Mesendoderm (in vitro differentiated cells): ENCODE measurements at regions not wholly inside any gene's neighbourhood (a gene's known extent, or its start where the extent isn't known, plus 50 kb on each side); places are given as distances from the start of the nearest gene placed in this dataset.

Experiments
- DNase-seq: peaks from one replicate; pipeline ENCODE4 v3.0.0; 2013
- H2AK5ac ChIP-seq: 2 replicates; pipeline ENCODE4 v1.6.1; 2013; ENCODE audit warnings: low read length, inconsistent platforms
- H2BK120ac ChIP-seq: 2 replicates; pipeline ENCODE4 v1.6.1; 2013; ENCODE audit warnings: low read depth, mild to moderate bottlenecking, low read length, moderate library complexity, mixed read lengths
- H2BK15ac ChIP-seq: replicated peaks from 2 replicates; pipeline ENCODE4 v1.6.1; 2013; ENCODE audit warnings: low read depth, mild to moderate bottlenecking, moderate library complexity
- H2BK5ac ChIP-seq: 2 replicates; pipeline ENCODE4 v1.6.1; 2013; ENCODE audit warnings: low read length, inconsistent platforms
- H3K18ac ChIP-seq: 2 replicates; pipeline ENCODE4 v1.6.1; 2013; ENCODE audit warnings: mild to moderate bottlenecking, low read length, mixed read lengths
- H3K23ac ChIP-seq: one replicate; pipeline ENCODE4 v1.6.1; 2013; ENCODE audit warnings: low read length
- H3K27ac ChIP-seq: 2 replicates; pipeline ENCODE4 v1.5.1; 2013; ENCODE audit warnings: low read depth, mild to moderate bottlenecking, inconsistent platforms, low read length, moderate library complexity
- H3K27me3 ChIP-seq: 2 replicates; pipeline ENCODE4 v1.6.1; 2013; ENCODE audit warnings: low read length, control low read depth, mild to moderate bottlenecking, inconsistent platforms; ENCODE audit not compliant: insufficient read depth, poor library complexity
- H3K36me3 ChIP-seq: 2 replicates; pipeline ENCODE4 v1.6.1; 2013; ENCODE audit warnings: low read length, inconsistent platforms; ENCODE audit not compliant: control insufficient read depth, insufficient read depth
- H3K4ac ChIP-seq: one replicate; pipeline ENCODE4 v1.6.1; 2013; ENCODE audit warnings: low read depth, mild to moderate bottlenecking, low read length, moderate library complexity
- H3K4me1 ChIP-seq: 2 replicates; pipeline ENCODE4 v1.6.1; 2013; ENCODE audit warnings: low read depth, low read length, inconsistent platforms; ENCODE audit not compliant: control insufficient read depth
- H3K4me2 ChIP-seq: 2 replicates; pipeline ENCODE4 v1.6.1; 2013; ENCODE audit warnings: low read length
- H3K4me3 ChIP-seq: 2 replicates; pipeline ENCODE4 v1.5.1; 2013; ENCODE audit warnings: mild to moderate bottlenecking, low read length
- H3K56ac ChIP-seq: one replicate; pipeline ENCODE4 v1.6.1; 2013; ENCODE audit warnings: low read length
- H3K79me1 ChIP-seq: 2 replicates; pipeline ENCODE4 v1.6.1; 2013; ENCODE audit warnings: low read length, inconsistent platforms
- H3K79me2 ChIP-seq: 2 replicates; pipeline ENCODE4 v1.6.1; 2013; ENCODE audit warnings: mild to moderate bottlenecking, low read length; ENCODE audit not compliant: control insufficient read depth, insufficient read depth
- H3K9ac ChIP-seq: 2 replicates; pipeline ENCODE4 v1.6.1; 2013; ENCODE audit warnings: low read length, inconsistent platforms
- H4K5ac ChIP-seq: one replicate; pipeline ENCODE4 v1.6.1; 2013; ENCODE audit warnings: low read length
- H4K8ac ChIP-seq: one replicate; pipeline ENCODE4 v1.6.1; 2013; ENCODE audit warnings: low read depth, mild to moderate bottlenecking, control low read depth, low read length, moderate library complexity
- WGBS: extraction: QIAGEN DNeasy Blood & Tissue Kit; methylation state at CpG from one replicate; pipeline ENCODE4 v1.1.7; 2013; ENCODE audit warnings: low lambda C conversion rate, missing lambda C conversion rate; ENCODE audit not compliant: insufficient coverage; ENCODE audit errors: extremely low coverage; 5-methylcytosine and 5-hydroxymethylcytosine counted together

- Histone ChIP-seq H2AK5ac (no peak overlapping the region), H3K79me2 (no peaks in the 10 kb centered on the region), H3K79me1 (no peaks in the 10 kb centered on the region)
Observed at GRCh38 chr6:1187293-1188131, 124.4 kb upstream of the FOXQ1 start.

DNA sequence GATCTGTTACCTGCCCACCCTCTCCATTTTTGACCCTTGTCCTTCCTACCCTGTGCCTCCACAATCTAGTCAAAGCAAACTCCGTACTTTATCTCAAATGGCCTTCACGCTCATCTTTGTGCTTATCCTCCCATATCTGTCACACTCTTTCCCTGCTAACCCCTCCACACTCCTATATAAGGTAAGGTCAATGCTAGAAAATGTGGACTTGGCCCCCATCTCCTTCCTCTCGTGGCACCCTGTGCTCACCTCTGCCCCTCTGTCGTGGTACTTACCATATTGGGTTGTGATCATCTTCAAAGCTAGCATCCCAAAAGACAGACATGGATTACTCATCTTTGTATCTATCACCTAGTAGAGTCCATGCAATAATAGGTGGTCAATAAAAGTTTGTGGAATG lies 127.6 kb upstream of the FOXQ1 start:
- no peaks in the 10 kb centered on the region for H3K36me3 ChIP-seq
- H3K18ac ChIP-seq: no peak overlapping the region
- H2BK5ac ChIP-seq: no peak overlapping the region
- H2BK15ac ChIP-seq: no peak overlapping the region
- H3K9ac ChIP-seq: no peak overlapping the region
- no peaks in the 10 kb centered on the region for H3K27me3 ChIP-seq
- H3K79me2 ChIP-seq: no peaks in the 10 kb centered on the region
- no peak for DNase-seq
- no peak overlapping the region for H3K23ac ChIP-seq
- H3K4me2 ChIP-seq: no peak overlapping the region
- no peak overlapping the region for H3K27ac ChIP-seq
- H3K4me3 ChIP-seq: no peak overlapping the region
- no peak overlapping the region for H2BK120ac ChIP-seq
- no peak overlapping the region for H2AK5ac ChIP-seq
- no peaks in the 10 kb centered on the region for H3K79me1 ChIP-seq
- H3K4me1 ChIP-seq: no peaks in the 10 kb centered on the region
- no CpG with 5 or more reads among the region's 4 CpGs for WGBS
- no peak overlapping the region for H3K4ac ChIP-seq
- no peak overlapping the region for H4K8ac ChIP-seq
- H4K5ac ChIP-seq: no peak overlapping the region
- H3K56ac ChIP-seq: no peak overlapping the region

More at GRCh38 chr6:1187293-1188131, 124.4 kb upstream of the FOXQ1 start:
- WGBS: no CpG with 5 or more reads among the region's 7 CpGs
- H3K4ac ChIP-seq: no peak overlapping the region
- H3K18ac ChIP-seq: no peak overlapping the region
- no peak overlapping the region for H3K4me3 ChIP-seq
- H3K56ac ChIP-seq: no peak overlapping the region
- no peaks in the 10 kb centered on the region for H3K36me3 ChIP-seq
- no peak overlapping the region for H3K23ac ChIP-seq
- H3K27ac ChIP-seq: no peak overlapping the region
- H2BK15ac ChIP-seq: no peak overlapping the region
- H3K27me3 ChIP-seq: no peaks in the 10 kb centered on the region
- no peaks in the 10 kb centered on the region for H3K4me1 ChIP-seq
- no peak overlapping the region for H4K8ac ChIP-seq
- no peak overlapping the region for H4K5ac ChIP-seq
- no peak overlapping the region for H3K9ac ChIP-seq
- no peak overlapping the region for H3K4me2 ChIP-seq
- no peak for DNase-seq
- H2BK120ac ChIP-seq: no peak overlapping the region
- no peak overlapping the region for H2BK5ac ChIP-seq

DNA sequence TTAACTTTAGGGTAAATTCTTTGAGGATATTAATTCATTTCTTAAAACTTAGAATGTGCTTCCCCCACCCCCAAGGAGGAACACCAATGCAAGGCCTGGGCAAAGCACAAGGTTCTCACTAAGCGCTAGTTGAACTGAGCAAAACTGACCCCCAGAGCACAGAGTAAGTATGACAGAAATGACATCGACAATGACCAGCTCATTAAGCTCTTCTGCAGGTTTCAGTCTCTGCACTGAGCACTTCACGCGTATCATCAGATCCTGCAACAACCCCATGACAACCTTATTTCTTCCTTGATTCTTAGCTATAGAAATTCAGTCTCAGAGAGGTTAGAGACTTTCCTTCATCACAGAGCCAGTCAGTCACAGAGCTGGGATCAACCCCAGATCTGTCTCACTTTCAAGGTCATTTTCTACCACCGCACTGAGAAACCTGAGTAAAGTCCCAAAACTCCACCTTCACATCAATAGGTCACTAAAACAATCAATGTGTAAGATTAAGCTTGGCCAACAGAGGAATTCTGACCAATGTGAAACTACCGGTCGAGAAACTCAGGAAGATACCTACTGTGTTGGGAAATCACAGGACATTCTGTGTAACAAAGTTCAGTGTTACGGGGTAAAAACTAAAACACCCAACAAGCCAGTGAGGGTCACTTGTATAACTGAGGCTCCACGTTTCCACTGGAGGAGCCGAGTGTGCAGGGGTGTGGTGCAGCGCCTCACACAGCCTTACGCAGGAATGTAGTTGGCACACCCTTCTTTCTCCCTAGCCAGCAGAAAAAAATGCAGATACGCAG lies 129.0 kb upstream of the FOXQ1 start:
- Histone ChIP-seq H3K27ac (no peak overlapping the region), H2BK15ac (no peak overlapping the region), H3K4me2 (no peak overlapping the region), H3K4ac (no peak overlapping the region), H3K79me2 (no peaks in the 10 kb centered on the region), H3K18ac (no peak overlapping the region), H3K56ac (no peak overlapping the region), H2AK5ac (no peak overlapping the region), H3K79me1 (no peaks in the 10 kb centered on the region), H3K36me3 (no peaks in the 10 kb centered on the region), H3K23ac (no peak overlapping the region), H2BK5ac (no peak overlapping the region), H3K4me1 (no peaks in the 10 kb centered on the region), H3K4me3 (no peak overlapping the region), H2BK120ac (no peak overlapping the region), H3K27me3 (no peaks in the 10 kb centered on the region), H4K8ac (no peak overlapping the region), H3K9ac (no peak overlapping the region), H4K5ac (no peak overlapping the region)
- DNase-seq: no peak
- no CpG with 5 or more reads among the region's 13 CpGs for WGBS

- no peak overlapping the region for H4K8ac ChIP-seq
- H3K4me3 ChIP-seq: no peak overlapping the region
- no peaks in the 10 kb centered on the region for H3K79me1 ChIP-seq
- no peak overlapping the region for H3K4me2 ChIP-seq
- no peak overlapping the region for H3K27ac ChIP-seq
- no peak overlapping the region for H2BK120ac ChIP-seq
- H2AK5ac ChIP-seq: no peak overlapping the region
- no peak overlapping the region for H2BK5ac ChIP-seq
- H3K27me3 ChIP-seq: no peaks in the 10 kb centered on the region
- no peak overlapping the region for H3K4ac ChIP-seq
- WGBS: no CpG with 5 or more reads among the region's 4 CpGs
- H3K18ac ChIP-seq: no peak overlapping the region
- H3K36me3 ChIP-seq: no peaks in the 10 kb centered on the region
- no peak overlapping the region for H2BK15ac ChIP-seq
- DNase-seq: no peak
- no peaks in the 10 kb centered on the region for H3K4me1 ChIP-seq
- no peak overlapping the region for H3K9ac ChIP-seq
- H3K23ac ChIP-seq: no peak overlapping the region
- no peaks in the 10 kb centered on the region for H3K79me2 ChIP-seq
- H3K56ac ChIP-seq: no peak overlapping the region
- H4K5ac ChIP-seq: no peak overlapping the region
Observed at GRCh38 chr6:1181939-1182605, 129.8 kb upstream of the FOXQ1 start.

- no peak overlapping the region for H2BK15ac ChIP-seq
- H3K36me3 ChIP-seq: no peaks in the 10 kb centered on the region
- no peak overlapping the region for H3K9ac ChIP-seq
- no peak overlapping the region for H3K4ac ChIP-seq
- H3K4me1 ChIP-seq: no peaks in the 10 kb centered on the region
- H3K27ac ChIP-seq: no peak overlapping the region
- no peak overlapping the region for H2BK120ac ChIP-seq
- no peak overlapping the region for H2BK5ac ChIP-seq
- no peak overlapping the region for H3K23ac ChIP-seq
- no peak overlapping the region for H3K4me3 ChIP-seq
- H3K27me3 ChIP-seq: no peaks in the 10 kb centered on the region
- no peak overlapping the region for H3K56ac ChIP-seq
- no peak overlapping the region for H2AK5ac ChIP-seq
- H3K79me1 ChIP-seq: no peaks in the 10 kb centered on the region
- no CpG with 5 or more reads among the region's 16 CpGs for WGBS
- H4K8ac ChIP-seq: no peak overlapping the region
- H3K79me2 ChIP-seq: no peaks in the 10 kb centered on the region
- H4K5ac ChIP-seq: no peak overlapping the region
- H3K4me2 ChIP-seq: no peak overlapping the region
- no peak overlapping the region for H3K18ac ChIP-seq
- no peak for DNase-seq
Observed at GRCh38 chr6:1179571-1180459, 132.1 kb upstream of the FOXQ1 start.
